ENCODE measurements at regions not wholly inside any gene's neighbourhood (a gene's known extent, or its start where the extent isn't known, plus 50 kb on each side); places are given as distances from the start of the nearest gene placed in this dataset.

DNA sequence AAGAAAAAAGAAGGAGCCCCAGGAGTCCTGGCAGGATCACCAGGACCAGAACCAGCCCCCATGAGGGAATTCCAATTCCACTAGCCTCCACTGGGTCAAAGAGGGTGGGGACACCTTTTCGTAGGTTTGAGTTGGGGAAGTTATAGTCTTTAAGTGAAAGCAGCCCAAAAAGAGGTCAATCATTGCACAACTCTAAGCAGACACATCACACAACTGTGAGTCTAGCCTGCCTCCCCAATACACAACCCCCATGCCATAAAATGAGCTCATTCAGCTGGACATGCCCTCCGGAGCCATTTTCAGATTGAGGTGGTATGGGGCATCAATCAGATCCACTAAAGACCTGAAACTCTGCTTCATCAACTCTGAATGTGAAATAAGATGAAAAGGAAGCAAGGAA is 179.9 kb downstream of the NPHP4 start:
- WGBS, result 70% methylated on average over 2 of the region's 2 CpGs
- Histone ChIP-seq H3K4me3 (ENCODE audit: low read depth in 1 of 3, low read length in 3 of 3) (no peak overlapping the region), H3K4me1 (ENCODE audit: control insufficient read depth in 4 of 4, insufficient read depth in 4 of 4, low read length in 3 of 4) (no peaks in the 10 kb centered on the region)

DNA sequence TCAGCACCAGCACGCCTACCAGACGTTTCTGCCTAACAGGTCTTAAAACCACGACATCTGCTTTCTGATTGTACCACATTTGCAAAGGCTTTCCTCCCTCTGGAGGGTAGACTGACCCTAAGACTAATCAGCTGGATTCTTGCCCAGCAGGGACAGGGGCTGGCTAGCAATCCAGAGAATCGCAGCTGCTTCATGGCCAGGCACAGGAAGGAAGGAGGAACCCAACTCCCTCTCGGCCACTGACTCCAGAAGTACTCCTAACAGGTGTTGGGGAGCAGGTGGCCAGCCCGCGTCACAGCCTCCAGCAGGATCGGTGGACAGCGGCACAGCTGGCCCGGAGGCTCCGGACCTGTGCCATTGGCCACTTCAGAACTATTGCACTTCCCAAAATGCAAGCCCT is 180.8 kb downstream of the NPHP4 start:
- H3K9ac ChIP-seq (ENCODE audit: low read depth in 1 of 2, low read length in 2 of 2), result no peak overlapping the region

More for the DNA sequence above, 179.9 kb downstream of the NPHP4 start:
- peaks cover 0 to 7% (median 1%) of the 10 kb centered on the region in 4 donors for H3K27me3 ChIP-seq (ENCODE audit: control insufficient read depth in 4 of 4, insufficient read depth in 4 of 4, low read length in 3 of 4)
- no peak for DNase-seq (ENCODE audit: low spot score)
- H3K9me3 ChIP-seq (ENCODE audit: control insufficient read depth in 4 of 4, low read length in 3 of 4), result no peaks in the 10 kb centered on the region
- H3K9ac ChIP-seq (ENCODE audit: low read depth in 1 of 2, low read length in 2 of 2), result no peak overlapping the region
- no peak overlapping the region for H3K27ac ChIP-seq (ENCODE audit: low read depth in 1 of 2, low read length in 2 of 2)
- no peaks in the 10 kb centered on the region for H3K36me3 ChIP-seq (ENCODE audit: control insufficient read depth in 4 of 4, insufficient read depth in 3 of 4, low read depth in 1 of 4, low read length in 3 of 4)
- TF ChIP-seq ATF3 (IDR thresholded peaks at IDR 0.05) (no peak), JUND (IDR thresholded peaks at IDR 0.05) (no peak), FOXA1 (IDR thresholded peaks at IDR 0.05) (no peak), SP1 (IDR thresholded peaks at IDR 0.05) (no peak), YY1 (IDR thresholded peaks at IDR 0.05) (no peak), GABPA (IDR thresholded peaks at IDR 0.05 in 1 of 2, conservative IDR thresholded peaks at IDR 0.05 in 1 of 2) (no peak), NR2F2 (IDR thresholded peaks at IDR 0.05) (no peak)

GRCh38 chr1:5810553-5811270 is 181.5 kb downstream of the NPHP4 start:
- Histone ChIP-seq H3K27ac (ENCODE audit: low read depth in 1 of 2, low read length in 2 of 2) (no peak overlapping the region), H3K36me3 (ENCODE audit: control insufficient read depth in 4 of 4, insufficient read depth in 3 of 4, low read depth in 1 of 4, low read length in 3 of 4) (no peaks in the 10 kb centered on the region), H3K9me3 (ENCODE audit: control insufficient read depth in 4 of 4, low read length in 3 of 4) (no peaks in the 10 kb centered on the region), H3K9ac (ENCODE audit: low read depth in 1 of 2, low read length in 2 of 2) (no peak overlapping the region), H3K4me1 (ENCODE audit: control insufficient read depth in 4 of 4, insufficient read depth in 4 of 4, low read length in 3 of 4) (no peaks in the 10 kb centered on the region), H3K27me3 (ENCODE audit: control insufficient read depth in 4 of 4, insufficient read depth in 4 of 4, low read length in 3 of 4) (peaks cover 0 to 5% (median 1%) of the 10 kb centered on the region in 4 donors), H3K4me3 (ENCODE audit: low read depth in 1 of 3, low read length in 3 of 3) (no peak overlapping the region)
- no peak for DNase-seq (ENCODE audit: low spot score)
- WGBS, result 56% methylated on average over 11 of the region's 11 CpGs
- no peak for TF ChIP-seq HNF4G (IDR thresholded peaks at IDR 0.05)
- no peak for TF ChIP-seq FOXA2 (IDR thresholded peaks at IDR 0.05)
- TF ChIP-seq YY1 (IDR thresholded peaks at IDR 0.05), result no peak
- TF ChIP-seq ATF3 (IDR thresholded peaks at IDR 0.05), result no peak
- TF ChIP-seq GABPA (IDR thresholded peaks at IDR 0.05 in 1 of 2, conservative IDR thresholded peaks at IDR 0.05 in 1 of 2), result no peak
- TF ChIP-seq JUND (IDR thresholded peaks at IDR 0.05), result no peak
- TF ChIP-seq CTCF (IDR thresholded peaks at IDR 0.05; ENCODE audit: low read depth, low read length, missing input control), result no peak
- TF ChIP-seq, protein P1, sequence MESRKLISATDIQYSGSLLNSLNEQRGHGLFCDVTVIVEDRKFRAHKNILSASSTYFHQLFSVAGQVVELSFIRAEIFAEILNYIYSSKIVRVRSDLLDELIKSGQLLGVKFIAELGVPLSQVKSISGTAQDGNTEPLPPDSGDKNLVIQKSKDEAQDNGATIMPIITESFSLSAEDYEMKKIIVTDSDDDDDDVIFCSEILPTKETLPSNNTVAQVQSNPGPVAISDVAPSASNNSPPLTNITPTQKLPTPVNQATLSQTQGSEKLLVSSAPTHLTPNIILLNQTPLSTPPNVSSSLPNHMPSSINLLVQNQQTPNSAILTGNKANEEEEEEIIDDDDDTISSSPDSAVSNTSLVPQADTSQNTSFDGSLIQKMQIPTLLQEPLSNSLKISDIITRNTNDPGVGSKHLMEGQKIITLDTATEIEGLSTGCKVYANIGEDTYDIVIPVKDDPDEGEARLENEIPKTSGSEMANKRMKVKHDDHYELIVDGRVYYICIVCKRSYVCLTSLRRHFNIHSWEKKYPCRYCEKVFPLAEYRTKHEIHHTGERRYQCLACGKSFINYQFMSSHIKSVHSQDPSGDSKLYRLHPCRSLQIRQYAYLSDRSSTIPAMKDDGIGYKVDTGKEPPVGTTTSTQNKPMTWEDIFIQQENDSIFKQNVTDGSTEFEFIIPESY (IDR thresholded peaks at IDR 0.05), result no peak

More for the DNA sequence above, 180.8 kb downstream of the NPHP4 start:
- DNase-seq (ENCODE audit: low spot score), result no peak
- H3K4me1 ChIP-seq (ENCODE audit: control insufficient read depth in 4 of 4, insufficient read depth in 4 of 4, low read length in 3 of 4), result no peaks in the 10 kb centered on the region
- no peaks in the 10 kb centered on the region for H3K9me3 ChIP-seq (ENCODE audit: control insufficient read depth in 4 of 4, low read length in 3 of 4)
- TF ChIP-seq, protein P2, sequence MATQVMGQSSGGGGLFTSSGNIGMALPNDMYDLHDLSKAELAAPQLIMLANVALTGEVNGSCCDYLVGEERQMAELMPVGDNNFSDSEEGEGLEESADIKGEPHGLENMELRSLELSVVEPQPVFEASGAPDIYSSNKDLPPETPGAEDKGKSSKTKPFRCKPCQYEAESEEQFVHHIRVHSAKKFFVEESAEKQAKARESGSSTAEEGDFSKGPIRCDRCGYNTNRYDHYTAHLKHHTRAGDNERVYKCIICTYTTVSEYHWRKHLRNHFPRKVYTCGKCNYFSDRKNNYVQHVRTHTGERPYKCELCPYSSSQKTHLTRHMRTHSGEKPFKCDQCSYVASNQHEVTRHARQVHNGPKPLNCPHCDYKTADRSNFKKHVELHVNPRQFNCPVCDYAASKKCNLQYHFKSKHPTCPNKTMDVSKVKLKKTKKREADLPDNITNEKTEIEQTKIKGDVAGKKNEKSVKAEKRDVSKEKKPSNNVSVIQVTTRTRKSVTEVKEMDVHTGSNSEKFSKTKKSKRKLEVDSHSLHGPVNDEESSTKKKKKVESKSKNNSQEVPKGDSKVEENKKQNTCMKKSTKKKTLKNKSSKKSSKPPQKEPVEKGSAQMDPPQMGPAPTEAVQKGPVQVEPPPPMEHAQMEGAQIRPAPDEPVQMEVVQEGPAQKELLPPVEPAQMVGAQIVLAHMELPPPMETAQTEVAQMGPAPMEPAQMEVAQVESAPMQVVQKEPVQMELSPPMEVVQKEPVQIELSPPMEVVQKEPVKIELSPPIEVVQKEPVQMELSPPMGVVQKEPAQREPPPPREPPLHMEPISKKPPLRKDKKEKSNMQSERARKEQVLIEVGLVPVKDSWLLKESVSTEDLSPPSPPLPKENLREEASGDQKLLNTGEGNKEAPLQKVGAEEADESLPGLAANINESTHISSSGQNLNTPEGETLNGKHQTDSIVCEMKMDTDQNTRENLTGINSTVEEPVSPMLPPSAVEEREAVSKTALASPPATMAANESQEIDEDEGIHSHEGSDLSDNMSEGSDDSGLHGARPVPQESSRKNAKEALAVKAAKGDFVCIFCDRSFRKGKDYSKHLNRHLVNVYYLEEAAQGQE (IDR thresholded peaks at IDR 0.05), result no peak
- no peak overlapping the region for H3K27ac ChIP-seq (ENCODE audit: low read depth in 1 of 2, low read length in 2 of 2)
- WGBS, result 52% methylated on average over 11 of the region's 11 CpGs
- peaks cover 0 to 7% (median 1%) of the 10 kb centered on the region in 4 donors for H3K27me3 ChIP-seq (ENCODE audit: control insufficient read depth in 4 of 4, insufficient read depth in 4 of 4, low read length in 3 of 4)
- no peak overlapping the region for H3K4me3 ChIP-seq (ENCODE audit: low read depth in 1 of 3, low read length in 3 of 3)
- no peaks in the 10 kb centered on the region for H3K36me3 ChIP-seq (ENCODE audit: control insufficient read depth in 4 of 4, insufficient read depth in 3 of 4, low read depth in 1 of 4, low read length in 3 of 4)
